HG03139 (cell line): ENCODE measurements at regions not wholly inside any gene's neighbourhood (a gene's known extent, or its start where the extent isn't known, plus 50 kb on each side); places are given as distances from the start of the nearest gene placed in this dataset.

Experiments
- ATAC-seq: cut with Tn5 transposase; IDR thresholded peaks from one replicate; pipeline ENCODE4 v1.9.1; 2021; ENCODE audit not compliant: unreplicated experiment

- ATAC-seq, result no peak
These were observed 112.9 kb upstream of the ACTBL2 start for GRCh38 chr5:57595523-57595991.

- ATAC-seq, result no peak
These were observed 111.8 kb upstream of the ACTBL2 start for GRCh38 chr5:57594436-57594835.

GRCh38 chr5:57592236-57592635 is 109.6 kb upstream of the ACTBL2 start:
- no peak for ATAC-seq

- ATAC-seq, result no peak
These were observed 104.0 kb upstream of the ACTBL2 start for GRCh38 chr5:57586649-57587048.

GRCh38 chr5:57582578-57583070 is 100.0 kb upstream of the ACTBL2 start:
- no peak for ATAC-seq

GRCh38 chr5:57581772-57582171 is 99.2 kb upstream of the ACTBL2 start:
- no peak for ATAC-seq

- no peak for ATAC-seq
These were observed 98.6 kb upstream of the ACTBL2 start for GRCh38 chr5:57581222-57581621.

- ATAC-seq, result no peak
These were observed 95.0 kb upstream of the ACTBL2 start for GRCh38 chr5:57577432-57578175.

GRCh38 chr5:57576317-57576716 is 93.7 kb upstream of the ACTBL2 start:
- ATAC-seq, result no peak

- no peak for ATAC-seq
These were observed 93.2 kb upstream of the ACTBL2 start for GRCh38 chr5:57575839-57576238.

- ATAC-seq, result no peak
These were observed 89.8 kb upstream of the ACTBL2 start for GRCh38 chr5:57572461-57572860.

- no peak for ATAC-seq
These were observed 87.0 kb upstream of the ACTBL2 start for GRCh38 chr5:57569601-57570000.

GRCh38 chr5:57568136-57568535 is 85.5 kb upstream of the ACTBL2 start:
- no peak for ATAC-seq

GRCh38 chr5:57566914-57567313 is 84.3 kb upstream of the ACTBL2 start:
- ATAC-seq, result no peak

GRCh38 chr5:57561231-57561842 is 78.7 kb upstream of the ACTBL2 start:
- no peak for ATAC-seq

GRCh38 chr5:57559110-57559635 is 76.6 kb upstream of the ACTBL2 start:
- no peak for ATAC-seq

GRCh38 chr5:57552033-57552432 is 69.4 kb upstream of the ACTBL2 start:
- no peak for ATAC-seq

- ATAC-seq, result no peak
These were observed 68.6 kb upstream of the ACTBL2 start for GRCh38 chr5:57551251-57551650.

- no peak for ATAC-seq
These were observed 67.5 kb upstream of the ACTBL2 start for GRCh38 chr5:57550132-57550531.

GRCh38 chr5:57549566-57549965 is 67.0 kb upstream of the ACTBL2 start:
- ATAC-seq, result no peak

GRCh38 chr5:57540823-57541222 is 58.2 kb upstream of the ACTBL2 start:
- ATAC-seq, result no peak

GRCh38 chr5:57539281-57539701 is 56.7 kb upstream of the ACTBL2 start:
- ATAC-seq, result no peak
